ENCODE measurements at regions not wholly inside any gene's neighbourhood (a gene's known extent, or its start where the extent isn't known, plus 50 kb on each side); places are given as distances from the start of the nearest gene placed in this dataset.
"Not testable (repeated sequence)": the region's sequence is repeated elsewhere in the genome, so short reads cannot be mapped to it uniquely, and the experiment has no call there.

- no peak for DNase-seq
Observed at GRCh38 chr6:145539831-145540230, 195.5 kb downstream of the EPM2A start.

DNA sequence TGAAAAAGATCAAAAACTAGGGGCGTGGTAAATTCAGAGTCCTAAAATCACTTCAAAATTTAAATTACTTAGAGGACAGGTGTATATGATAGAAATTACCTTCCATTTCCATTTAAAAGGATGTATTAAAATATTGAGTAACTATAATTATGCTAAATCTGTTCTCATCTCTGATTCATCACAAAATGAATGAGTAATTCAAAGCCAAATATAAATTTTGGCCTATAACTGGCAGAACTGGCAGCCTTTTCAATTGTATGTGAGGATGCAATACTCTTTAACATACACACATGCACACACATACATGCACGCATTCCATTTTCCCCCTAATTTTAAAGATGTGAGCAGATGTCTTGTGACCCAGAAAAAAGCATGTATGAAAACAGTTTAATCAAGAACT, 194.6 kb downstream of the EPM2A start:
- no peak for DNase-seq

GRCh38 chr6:145544041-145544440, 191.3 kb downstream of the EPM2A start:
- DNase-seq: no peak

DNA sequence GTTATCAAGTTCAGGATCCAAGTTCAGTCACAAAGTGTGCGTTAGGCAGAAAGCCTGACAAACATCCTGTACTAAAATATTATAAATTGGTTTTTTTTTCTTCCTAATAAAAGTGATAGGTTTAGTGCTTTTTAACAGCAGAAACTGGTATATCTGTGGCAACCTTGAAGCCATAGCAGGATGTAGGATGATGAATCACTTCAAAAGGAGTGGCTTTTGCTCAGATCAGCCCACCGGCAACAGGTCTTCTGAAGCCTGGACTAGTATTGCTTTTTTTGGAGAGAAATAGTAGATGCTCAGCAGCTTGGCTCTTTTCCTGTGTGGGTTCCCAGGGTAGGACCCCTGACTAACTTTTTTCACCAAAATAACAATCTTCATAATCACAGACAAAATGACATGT, 190.8 kb downstream of the EPM2A start:
- DNase-seq: no peak

GRCh38 chr6:145546265-145546664, 189.1 kb downstream of the EPM2A start:
- no peak for DNase-seq

DNA sequence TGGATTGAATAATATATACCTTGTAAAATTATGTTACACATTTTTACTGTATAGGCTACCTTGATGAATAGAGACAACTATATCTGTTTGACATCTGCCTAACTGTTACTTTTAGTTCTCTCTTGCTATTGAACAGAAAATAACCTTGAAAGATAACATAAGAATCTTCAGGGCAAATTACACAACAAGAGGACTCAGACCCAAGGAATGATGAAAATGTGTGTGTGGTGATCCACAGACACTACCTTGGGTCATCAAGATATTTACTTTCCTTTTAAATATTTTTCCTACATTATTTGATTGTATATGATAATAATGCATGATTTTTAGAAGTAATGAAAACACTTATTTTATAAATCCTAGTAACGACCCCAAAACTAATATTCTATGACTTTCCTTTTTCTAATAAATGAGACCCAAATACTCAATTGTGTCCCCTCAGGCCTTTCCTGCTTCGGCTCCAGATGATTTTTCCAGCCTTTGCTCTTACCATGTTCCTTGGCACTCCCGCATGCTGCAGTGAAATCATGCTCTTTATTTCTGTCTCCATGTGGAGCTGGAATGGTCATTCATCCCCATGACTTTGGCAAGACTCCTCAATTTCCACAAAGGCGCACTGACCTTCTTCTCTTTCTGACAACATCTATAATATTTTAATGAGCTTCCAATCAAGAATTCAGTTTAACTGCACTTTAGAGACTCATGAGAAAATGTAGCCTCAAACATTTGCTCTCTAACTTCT, 187.6 kb downstream of the EPM2A start:
- no peak for DNase-seq

- DNase-seq: no peak
Observed at GRCh38 chr6:145548933-145549648, 186.2 kb downstream of the EPM2A start.

DNA sequence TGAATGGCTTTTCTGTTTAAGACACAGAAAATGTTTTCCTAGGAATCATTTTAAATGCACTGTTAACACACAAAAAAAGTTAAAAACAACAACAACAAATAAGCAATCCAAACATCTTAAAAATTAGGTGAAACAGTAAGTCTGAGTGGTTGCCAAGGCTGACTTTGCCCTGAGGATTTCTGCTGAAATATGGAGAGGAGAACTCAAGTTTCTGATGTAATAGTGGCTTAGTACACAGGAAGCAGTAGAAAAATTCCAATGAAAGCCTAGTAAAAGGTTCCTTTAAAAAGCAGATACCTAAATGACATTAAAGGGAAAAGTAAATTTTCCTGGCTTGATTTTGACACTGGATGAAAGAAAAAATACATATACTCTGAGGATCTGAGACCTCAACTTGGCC, 184.2 kb downstream of the EPM2A start:
- no peak for DNase-seq

GRCh38 chr6:145555084-145555483, 180.2 kb downstream of the EPM2A start:
- DNase-seq: no peak

DNA sequence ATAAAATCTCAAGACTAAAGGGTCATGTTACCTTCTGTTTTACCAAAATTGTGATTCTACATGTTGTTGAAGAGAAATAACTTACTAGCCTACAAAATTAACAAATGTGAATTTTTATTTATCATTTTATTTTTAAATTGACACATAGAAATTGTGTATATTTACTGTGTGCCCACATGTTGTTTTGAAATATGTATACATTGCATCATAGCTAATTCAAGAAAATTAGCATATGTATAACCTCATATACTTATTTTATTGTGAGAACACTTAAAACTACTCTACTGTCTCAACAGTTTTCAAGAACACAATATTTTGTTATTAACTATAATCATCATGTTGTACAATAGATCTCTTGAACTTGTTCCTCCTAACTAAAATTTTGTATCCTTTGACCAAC, 177.8 kb downstream of the EPM2A start:
- DNase-seq: no peak

DNA sequence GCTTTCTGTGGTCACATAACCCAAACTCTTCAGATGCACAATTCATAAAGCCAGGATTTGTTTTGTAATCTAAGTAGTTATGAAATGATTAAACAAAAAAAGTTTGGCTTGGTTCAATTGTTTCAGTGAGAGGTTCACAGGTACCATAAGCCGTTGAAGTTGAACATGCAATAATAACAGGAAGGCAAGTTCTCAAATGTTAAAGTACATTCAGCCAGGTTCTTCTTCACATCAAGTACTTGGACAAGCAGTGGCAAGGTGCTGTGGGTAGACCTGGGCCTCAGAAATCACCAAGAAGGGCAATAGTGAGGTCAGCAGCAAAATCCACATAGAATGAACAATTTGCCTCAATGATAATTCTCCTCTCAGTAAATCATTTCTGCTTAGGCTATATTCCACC, 175.5 kb downstream of the EPM2A start:
- DNase-seq: no peak

GRCh38 chr6:145561095-145562072, 173.9 kb downstream of the EPM2A start:
- no peak for DNase-seq

DNA sequence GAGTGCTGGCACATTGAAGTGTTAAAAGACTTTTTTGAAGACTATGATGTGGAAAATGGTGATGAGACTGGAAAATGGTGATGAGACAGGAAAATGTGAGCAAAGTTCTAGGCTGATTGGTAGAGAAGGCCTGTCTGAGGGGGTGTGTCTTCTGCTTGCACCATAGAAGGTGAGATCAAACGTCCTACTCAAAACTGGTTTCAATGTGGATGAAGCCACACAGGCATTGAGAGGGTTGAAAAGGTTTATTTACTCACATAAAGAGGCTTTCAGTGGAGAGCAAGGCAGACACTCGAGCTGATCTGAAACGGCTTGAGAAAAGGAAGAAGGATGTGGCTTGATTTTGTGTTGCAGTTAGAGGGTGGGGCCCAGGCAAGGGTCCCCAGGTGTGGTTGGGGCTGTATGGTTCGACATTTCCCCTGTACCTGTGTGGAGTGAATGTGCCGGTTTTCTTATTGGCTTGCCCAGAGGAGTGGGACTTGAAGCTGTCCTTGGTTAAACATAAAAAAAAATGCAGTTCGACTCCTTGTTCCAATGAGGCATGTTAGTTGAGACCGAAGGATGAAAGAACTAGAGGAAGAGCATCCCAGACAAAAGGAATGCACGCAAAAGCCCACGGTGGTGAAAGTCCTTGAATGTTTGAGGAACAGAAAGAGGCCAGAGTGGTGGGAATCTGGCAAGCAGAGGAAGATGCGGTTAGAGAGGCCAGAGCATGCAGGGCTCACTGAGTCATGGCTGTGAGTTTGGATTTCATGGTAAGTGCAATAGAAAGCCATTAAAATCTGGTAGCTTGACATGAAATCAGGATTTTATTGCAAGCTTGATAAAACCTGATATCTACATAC, 172.3 kb downstream of the EPM2A start:
- no peak for DNase-seq

- no peak for DNase-seq
Observed at GRCh38 chr6:145564553-145564952, 170.8 kb downstream of the EPM2A start.

DNA sequence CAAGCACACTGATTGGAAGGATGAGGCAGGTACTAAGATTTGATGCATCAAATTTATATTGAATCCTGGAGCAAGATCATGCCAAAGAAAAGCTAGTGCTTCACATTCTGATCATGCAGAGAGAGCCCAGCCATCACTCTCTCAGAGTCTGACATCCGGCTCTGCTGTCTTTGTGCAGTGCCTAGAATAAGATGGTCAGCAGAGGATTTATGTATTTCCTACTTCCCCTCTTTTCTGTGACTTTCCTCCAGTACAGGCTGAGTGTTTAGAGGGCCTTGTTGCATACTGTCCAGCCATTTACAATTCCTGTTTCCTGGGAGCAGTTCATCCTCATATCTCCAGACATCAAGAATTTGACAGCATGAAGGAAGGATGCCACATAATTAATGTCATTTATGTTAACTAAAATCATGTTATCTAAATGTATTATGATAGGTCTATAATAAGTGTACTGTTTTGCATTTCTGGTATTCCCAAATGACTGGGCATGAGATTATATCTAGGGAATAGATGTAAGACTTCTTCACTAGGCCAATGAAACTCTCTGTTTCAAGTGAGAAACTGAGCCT, 167.6 kb downstream of the EPM2A start:
- no peak for DNase-seq

GRCh38 chr6:145569140-145569539, 166.2 kb downstream of the EPM2A start:
- no peak for DNase-seq

- not testable (repeated sequence) for DNase-seq
Observed at GRCh38 chr6:145570336-145570735, 165.0 kb downstream of the EPM2A start.

GRCh38 chr6:145574269-145574668, 161.1 kb downstream of the EPM2A start:
- DNase-seq: not testable (repeated sequence)

Measured in NCI-H1694 treated with DMSO at 0.1 percent for 48 hours (cell line).